Peyer's patch (tissue), 4 donors: ENCODE measurements at regions not wholly inside any gene's neighbourhood (a gene's known extent, or its start where the extent isn't known, plus 50 kb on each side); places are given as distances from the start of the nearest gene placed in this dataset.

Experiments used
- DNase-seq, 3 donors: peaks; one replicate each; pipeline ENCODE4 v3.0.0-alpha.2; 2017 to 2019
- H3K27ac ChIP-seq, 4 donors: fragments of 200-600 bp; sonication (generic); one replicate each; pipeline ENCODE4 v1.5.1; 2016 to 2019
- H3K27me3 ChIP-seq, 2 donors: fragments of 200-600 bp; sonication (generic); one replicate each; pipeline ENCODE4 v1.5.1; 2019
- H3K36me3 ChIP-seq, 3 donors: fragments of 200-600 bp; sonication (generic); one replicate each; pipeline ENCODE4 v1.5.1; 2016 to 2019
- H3K4me1 ChIP-seq, 4 donors: fragments of 200-600 bp; sonication (generic); one replicate each; pipeline ENCODE4 v1.5.1; 2016 to 2019
- H3K4me3 ChIP-seq, 4 donors: fragments of 200-600 bp; sonication (generic); 1 replicate in 3 of 4; 2 replicates in 1 of 4; pipeline ENCODE4 v1.5.1; 2016 to 2019; ENCODE audit warnings: mild to moderate bottlenecking in 1 of 4
- H3K9me3 ChIP-seq, 4 donors: fragments of 200-600 bp; sonication (generic); one replicate each; pipeline ENCODE4 v1.5.1; 2016 to 2019; ENCODE audit warnings: mild to moderate bottlenecking in 1 of 4
- POLR2A ChIP-seq, 2 donors: fragments of 450-650 bp; IDR thresholded peaks; one replicate each; pipeline ENCODE4 v1.5.1; 2017; ENCODE audit warnings: antibody characterized with exemption in 2 of 2, mild to moderate bottlenecking in 2 of 2, moderate library complexity in 2 of 2
- TF ChIP-seq, protein P1 (sequence below), 6 experiments: fragments of 450-650 bp in 4 of 6; fragments of 200-600 bp in 2 of 6; sonication (generic) in 1 of 6; IDR thresholded peaks; one replicate each; pipeline ENCODE4 v1.5.1; 2017 to 2019; ENCODE audit warnings: antibody characterized with exemption in 6 of 6, mild to moderate bottlenecking in 3 of 6, moderate library complexity in 1 of 6

DNA sequence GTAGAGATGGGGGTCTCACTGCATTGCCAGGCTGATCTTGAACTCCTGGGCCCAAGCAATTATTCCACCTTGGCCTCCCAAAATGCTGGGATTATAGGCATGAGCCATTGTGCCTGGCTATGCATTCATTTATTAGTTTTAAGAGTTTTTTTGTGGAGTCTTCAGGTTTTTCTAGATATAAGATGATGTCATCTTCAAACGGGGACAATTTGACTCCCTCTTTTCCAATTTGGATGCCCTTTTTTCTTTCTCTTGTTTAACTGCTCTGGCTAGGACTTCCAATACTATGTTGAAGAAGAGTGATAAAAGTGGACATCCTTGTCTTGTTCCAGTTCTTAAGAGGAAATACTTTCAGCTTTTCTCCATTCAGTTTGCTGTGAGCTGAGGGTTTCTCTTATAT is 113.7 kb upstream of the PARD3B start:
- no peaks in the 10 kb centered on the region for H3K9me3 ChIP-seq
- H3K36me3 ChIP-seq, result no peaks in the 10 kb centered on the region
- H3K27me3 ChIP-seq, result no peaks in the 10 kb centered on the region
- H3K4me1 ChIP-seq, result peaks cover 0 to 4% (median 0%) of the 10 kb centered on the region in 4 donors
- TF ChIP-seq, protein P1, sequence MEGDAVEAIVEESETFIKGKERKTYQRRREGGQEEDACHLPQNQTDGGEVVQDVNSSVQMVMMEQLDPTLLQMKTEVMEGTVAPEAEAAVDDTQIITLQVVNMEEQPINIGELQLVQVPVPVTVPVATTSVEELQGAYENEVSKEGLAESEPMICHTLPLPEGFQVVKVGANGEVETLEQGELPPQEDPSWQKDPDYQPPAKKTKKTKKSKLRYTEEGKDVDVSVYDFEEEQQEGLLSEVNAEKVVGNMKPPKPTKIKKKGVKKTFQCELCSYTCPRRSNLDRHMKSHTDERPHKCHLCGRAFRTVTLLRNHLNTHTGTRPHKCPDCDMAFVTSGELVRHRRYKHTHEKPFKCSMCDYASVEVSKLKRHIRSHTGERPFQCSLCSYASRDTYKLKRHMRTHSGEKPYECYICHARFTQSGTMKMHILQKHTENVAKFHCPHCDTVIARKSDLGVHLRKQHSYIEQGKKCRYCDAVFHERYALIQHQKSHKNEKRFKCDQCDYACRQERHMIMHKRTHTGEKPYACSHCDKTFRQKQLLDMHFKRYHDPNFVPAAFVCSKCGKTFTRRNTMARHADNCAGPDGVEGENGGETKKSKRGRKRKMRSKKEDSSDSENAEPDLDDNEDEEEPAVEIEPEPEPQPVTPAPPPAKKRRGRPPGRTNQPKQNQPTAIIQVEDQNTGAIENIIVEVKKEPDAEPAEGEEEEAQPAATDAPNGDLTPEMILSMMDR (IDR thresholded peaks at IDR 0.05), result no peak
- TF ChIP-seq POLR2A (IDR thresholded peaks at IDR 0.05), result no peak
- DNase-seq, result no peak
- no peak overlapping the region for H3K27ac ChIP-seq
- no peak overlapping the region for H3K4me3 ChIP-seq

DNA sequence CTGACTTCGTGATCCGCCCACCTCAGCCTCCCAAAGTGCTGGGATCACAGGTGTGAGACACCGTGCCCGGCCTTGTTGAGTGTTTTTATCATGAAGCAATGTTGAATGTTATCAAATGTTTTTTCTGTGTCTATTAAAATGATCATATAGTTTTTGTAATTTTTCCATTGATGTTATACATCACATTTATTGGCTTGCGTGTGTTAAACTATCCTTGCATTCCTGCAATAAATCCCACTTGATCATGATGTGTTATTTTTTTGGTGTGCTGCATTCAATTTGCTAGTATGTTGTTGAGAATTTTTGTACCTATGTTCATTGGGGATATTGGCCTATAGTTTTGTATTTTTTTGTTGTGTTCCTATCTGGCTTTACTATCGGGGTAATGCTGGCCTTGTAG is 113.1 kb upstream of the PARD3B start:
- Histone ChIP-seq H3K27me3 (no peaks in the 10 kb centered on the region), H3K36me3 (no peaks in the 10 kb centered on the region), H3K27ac (no peak overlapping the region), H3K9me3 (no peaks in the 10 kb centered on the region), H3K4me3 (no peak overlapping the region), H3K4me1 (peaks cover 0 to 4% (median 0%) of the 10 kb centered on the region in 4 donors)
- DNase-seq, result no peak
- no peak for TF ChIP-seq POLR2A (IDR thresholded peaks at IDR 0.05)
- TF ChIP-seq, protein P1 (IDR thresholded peaks at IDR 0.05), result no peak

DNA sequence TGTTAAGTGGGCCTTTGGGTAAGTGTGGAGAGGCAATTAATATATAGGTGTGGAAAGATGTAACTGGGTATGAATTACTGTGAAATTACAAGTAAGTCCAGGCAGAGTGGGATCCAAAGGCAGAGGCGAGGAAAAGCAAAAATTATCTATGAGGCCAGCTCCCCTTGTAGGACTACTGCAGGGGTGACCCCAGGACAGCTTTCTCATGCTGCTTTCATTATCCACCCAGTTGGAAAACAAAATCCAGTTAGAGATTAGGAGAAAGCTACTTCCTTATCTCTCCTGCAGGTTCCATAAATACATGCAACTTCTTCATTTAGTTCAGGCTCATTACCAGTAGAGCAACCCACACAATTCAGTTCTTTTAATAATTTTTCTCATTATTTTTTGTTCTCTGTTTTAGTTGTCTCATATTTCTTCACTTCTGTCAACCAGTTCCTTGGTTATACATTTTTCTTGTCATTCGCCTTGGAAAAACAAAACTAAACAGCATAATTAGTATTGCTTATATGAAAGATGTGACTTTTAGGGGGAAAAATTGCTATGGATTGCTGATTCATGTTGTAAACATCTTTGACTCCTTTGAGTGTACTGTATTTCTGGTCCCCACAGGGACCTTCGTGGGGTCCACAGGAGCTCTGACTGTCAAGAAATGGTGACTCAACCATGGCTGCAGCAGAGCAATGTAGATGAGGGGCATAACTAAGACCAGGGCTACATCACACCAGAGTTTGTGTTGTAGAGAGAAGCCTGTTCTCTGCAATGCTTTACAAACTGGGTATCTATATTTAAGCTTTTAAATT is 110.4 kb upstream of the PARD3B start:
- H3K36me3 ChIP-seq, result no peaks in the 10 kb centered on the region

DNA sequence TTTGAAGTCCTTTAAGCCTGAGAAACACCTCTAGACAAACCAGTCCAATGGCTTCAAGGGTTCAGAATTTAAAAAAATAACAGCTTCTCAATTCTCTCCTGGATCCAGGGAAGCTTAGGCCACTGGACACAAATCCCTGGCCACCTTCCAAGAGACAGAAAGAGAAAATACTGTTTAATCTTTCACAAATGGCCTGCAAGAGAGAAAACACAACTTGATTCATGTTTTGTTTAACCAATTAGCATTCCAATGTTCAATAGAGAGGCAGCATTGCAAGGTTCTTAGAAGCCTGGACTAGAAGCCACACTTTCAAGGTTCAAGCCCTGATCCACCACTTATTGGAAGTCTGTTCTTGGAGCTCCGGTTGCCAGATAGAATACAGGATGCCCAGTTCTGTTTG is 109.0 kb upstream of the PARD3B start:
- DNase-seq, result no peak
- TF ChIP-seq POLR2A (IDR thresholded peaks at IDR 0.05), result no peak
- TF ChIP-seq, protein P1 (IDR thresholded peaks at IDR 0.05), result no peak
- H3K9me3 ChIP-seq, result no peaks in the 10 kb centered on the region
- no peak overlapping the region for H3K4me3 ChIP-seq
- peaks cover 0 to 4% (median 0%) of the 10 kb centered on the region in 4 donors for H3K4me1 ChIP-seq
- no peaks in the 10 kb centered on the region for H3K36me3 ChIP-seq
- H3K27ac ChIP-seq, result no peak overlapping the region
- no peaks in the 10 kb centered on the region for H3K27me3 ChIP-seq

More for the DNA sequence above, 110.4 kb upstream of the PARD3B start:
- H3K4me3 ChIP-seq, result no peak overlapping the region
- no peaks in the 10 kb centered on the region for H3K9me3 ChIP-seq
- no peak for DNase-seq
- TF ChIP-seq, protein P1 (IDR thresholded peaks at IDR 0.05), result no peak
- no peak for TF ChIP-seq POLR2A (IDR thresholded peaks at IDR 0.05)
- H3K27ac ChIP-seq, result no peak overlapping the region
- peaks cover 0 to 4% (median 0%) of the 10 kb centered on the region in 4 donors for H3K4me1 ChIP-seq
- H3K27me3 ChIP-seq, result no peaks in the 10 kb centered on the region

DNA sequence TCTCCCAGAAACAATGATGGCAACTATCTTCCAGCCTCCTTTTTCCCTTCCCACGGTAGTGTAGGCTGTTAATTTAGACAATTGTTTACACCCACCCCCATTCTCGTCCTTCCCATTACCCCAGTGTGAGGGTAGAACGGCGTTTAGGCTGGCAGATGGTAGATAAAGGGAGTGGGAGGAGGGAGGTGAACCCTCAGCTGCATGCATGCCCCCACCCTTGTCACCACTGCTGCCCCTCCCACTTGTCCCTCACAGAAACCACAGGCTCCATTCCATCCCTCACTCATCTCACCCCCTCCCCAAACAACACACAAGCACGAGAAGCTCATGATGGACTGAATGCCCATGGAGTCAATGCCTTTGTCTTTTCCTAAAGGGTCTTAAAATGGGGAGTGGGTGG is 107.9 kb upstream of the PARD3B start:
- Histone ChIP-seq H3K4me3 (no peak overlapping the region), H3K27me3 (no peaks in the 10 kb centered on the region), H3K27ac (no peak overlapping the region), H3K36me3 (no peaks in the 10 kb centered on the region), H3K9me3 (no peaks in the 10 kb centered on the region), H3K4me1 (peaks cover 0 to 4% (median 0%) of the 10 kb centered on the region in 4 donors)
- no peak for TF ChIP-seq POLR2A (IDR thresholded peaks at IDR 0.05)
- TF ChIP-seq, protein P1 (IDR thresholded peaks at IDR 0.05), result no peak
- no peak for DNase-seq
